HEK293T (cell line): ENCODE measurements at regions not wholly inside any gene's neighbourhood (a gene's known extent, or its start where the extent isn't known, plus 50 kb on each side); places are given as distances from the start of the nearest gene placed in this dataset.

ENCODE experiments used
- CTCF ChIA-PET: fragments of 350-600 bp; formaldehyde crosslinking; extraction: SDS; loops from one replicate; lab custom pipeline; 2021; ENCODE audit warnings: antibody characterized with exemption, inconsistent platforms; lab: Yijun Ruan, JAX
- POLR2A ChIA-PET: fragments of 350-600 bp; formaldehyde crosslinking; extraction: SDS; loops from one replicate; lab custom pipeline; 2020; ENCODE audit warnings: antibody characterized with exemption, inconsistent platforms; lab: Yijun Ruan, JAX
- DNase-seq: peaks from one replicate; pipeline ENCODE4 v3.0.0; 2012; ENCODE audit warnings: mixed read lengths; ENCODE audit errors: extremely low spot score
- ARNT ChIP-seq: fragments of 450-650 bp; IDR thresholded peaks from 2 replicates; pipeline ENCODE4 v1.6.1; 2017; ENCODE audit warnings: mild to moderate bottlenecking
- BHLHE40 ChIP-seq: fragments of 450-650 bp; IDR thresholded peaks from 2 replicates; pipeline ENCODE4 v1.6.1; 2016; ENCODE audit warnings: mild to moderate bottlenecking, moderate library complexity, borderline replicate concordance
- CTBP1 ChIP-seq: fragments of 450-650 bp; IDR thresholded peaks from 2 replicates; pipeline ENCODE4 v1.6.1; 2016; ENCODE audit warnings: borderline replicate concordance
- ELF4 ChIP-seq: fragments of 450-650 bp; IDR thresholded peaks from 2 replicates; pipeline ENCODE4 v1.6.1; 2017; ENCODE audit warnings: antibody characterized with exemption
- FOXA1 ChIP-seq: fragments of 450-650 bp; IDR thresholded peaks from 2 replicates; pipeline ENCODE4 v1.6.1; 2016; ENCODE audit warnings: mild to moderate bottlenecking
- FOXK2 ChIP-seq: fragments of 450-650 bp; IDR thresholded peaks from 2 replicates; pipeline ENCODE4 v1.6.1; 2016; ENCODE audit warnings: mild to moderate bottlenecking
- FOXM1 ChIP-seq: fragments of 450-650 bp; IDR thresholded peaks from 2 replicates; pipeline ENCODE4 v1.6.1; 2017; ENCODE audit warnings: mild to moderate bottlenecking, borderline replicate concordance
- HDGF ChIP-seq: fragments of 450-650 bp; IDR thresholded peaks from 2 replicates; pipeline ENCODE4 v1.6.1; 2017; ENCODE audit warnings: antibody characterized with exemption, borderline replicate concordance
- L3MBTL2 ChIP-seq: fragments of 450-650 bp; conservative IDR thresholded peaks from 2 replicates; pipeline ENCODE4 v1.6.1; 2016; ENCODE audit warnings: mild to moderate bottlenecking
- LEF1 ChIP-seq: fragments of 450-650 bp; IDR thresholded peaks from 2 replicates; pipeline ENCODE4 v1.6.1; 2017; ENCODE audit warnings: mild to moderate bottlenecking, borderline replicate concordance
- NFRKB ChIP-seq: fragments of 450-650 bp; IDR thresholded peaks from 2 replicates; pipeline ENCODE4 v1.6.1; 2016; ENCODE audit warnings: mild to moderate bottlenecking, moderate library complexity
- SP1 ChIP-seq: fragments of 450-650 bp; IDR thresholded peaks from 2 replicates; pipeline ENCODE4 v1.6.1; 2017
- SUZ12 ChIP-seq: fragments of 450-650 bp; IDR thresholded peaks from 2 replicates; pipeline ENCODE4 v1.6.1; 2016; ENCODE audit warnings: mild to moderate bottlenecking
- TARDBP ChIP-seq: fragments of 450-650 bp; IDR thresholded peaks from 2 replicates; pipeline ENCODE4 v1.6.1; 2016
- ZNF384 ChIP-seq: fragments of 450-650 bp; IDR thresholded peaks from 2 replicates; pipeline ENCODE4 v1.6.1; 2016
- TF ChIP-seq, protein P1 (sequence below): fragments of 450-650 bp; IDR thresholded peaks from 2 replicates; pipeline ENCODE4 v1.6.1; 2016

DNA sequence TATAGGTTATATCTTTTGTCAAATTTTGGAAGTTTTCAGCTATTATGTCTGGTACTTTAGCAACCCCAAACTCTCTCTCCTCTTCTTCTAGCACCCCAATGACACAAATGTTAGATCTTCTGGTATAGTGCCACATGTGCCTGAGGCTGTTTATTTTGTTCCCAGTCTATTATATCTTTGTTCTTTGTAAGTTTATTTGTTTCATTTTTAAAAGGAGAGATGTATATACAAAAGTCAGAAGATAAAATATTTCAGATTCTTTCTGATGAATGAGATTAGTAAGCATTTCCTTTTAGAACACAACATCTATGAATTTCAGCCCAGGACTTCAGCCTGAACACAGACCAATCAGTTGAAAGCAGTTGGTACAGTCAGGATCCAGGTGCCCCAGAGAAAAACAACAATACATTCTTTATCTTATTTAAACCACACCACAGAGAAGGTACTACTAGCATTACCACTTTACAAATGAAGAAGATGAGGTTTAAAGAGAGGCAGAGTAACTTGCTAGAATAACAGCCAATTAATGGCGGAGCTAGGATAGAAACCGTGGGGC, 114.1 kb upstream of the BTG1 start:
- no peak for TF ChIP-seq SUZ12
- TF ChIP-seq L3MBTL2 = no peak
- TF ChIP-seq ZNF384 = no peak
- TF ChIP-seq BHLHE40 = no peak
- TF ChIP-seq HDGF = no peak
- no peak for TF ChIP-seq LEF1
- no peak for TF ChIP-seq FOXM1
- TF ChIP-seq, protein P1, sequence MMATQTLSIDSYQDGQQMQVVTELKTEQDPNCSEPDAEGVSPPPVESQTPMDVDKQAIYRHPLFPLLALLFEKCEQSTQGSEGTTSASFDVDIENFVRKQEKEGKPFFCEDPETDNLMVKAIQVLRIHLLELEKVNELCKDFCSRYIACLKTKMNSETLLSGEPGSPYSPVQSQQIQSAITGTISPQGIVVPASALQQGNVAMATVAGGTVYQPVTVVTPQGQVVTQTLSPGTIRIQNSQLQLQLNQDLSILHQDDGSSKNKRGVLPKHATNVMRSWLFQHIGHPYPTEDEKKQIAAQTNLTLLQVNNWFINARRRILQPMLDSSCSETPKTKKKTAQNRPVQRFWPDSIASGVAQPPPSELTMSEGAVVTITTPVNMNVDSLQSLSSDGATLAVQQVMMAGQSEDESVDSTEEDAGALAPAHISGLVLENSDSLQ = no peak
- DNase-seq = no peak
- CTCF ChIA-PET = no interaction called here
- POLR2A ChIA-PET = no interaction called here

DNA sequence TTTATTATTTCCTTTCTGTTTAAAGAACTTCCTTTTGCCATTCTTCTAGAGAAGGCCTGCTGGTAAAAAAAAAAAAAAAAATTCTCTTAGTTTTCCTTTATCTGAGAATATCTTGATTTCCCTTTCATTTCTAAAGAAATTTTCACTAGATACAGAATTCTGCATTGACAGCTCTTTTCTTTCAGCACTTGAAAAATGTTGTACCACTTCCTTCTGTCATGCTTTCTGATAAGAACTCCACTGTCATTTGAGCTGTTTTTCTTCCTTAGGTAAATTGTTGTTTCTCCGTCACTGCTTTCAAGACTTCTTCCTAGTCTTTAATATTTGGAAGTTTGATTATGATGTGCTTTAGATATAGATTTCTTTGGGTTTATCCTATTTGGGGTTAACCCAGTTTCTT, 113.6 kb upstream of the BTG1 start:
- TF ChIP-seq ZNF384 = no peak
- no peak for TF ChIP-seq L3MBTL2
- TF ChIP-seq SUZ12 = no peak
- DNase-seq = no peak
- ChIA-PET CTCF (no interaction called here), POLR2A (no interaction called here)

DNA sequence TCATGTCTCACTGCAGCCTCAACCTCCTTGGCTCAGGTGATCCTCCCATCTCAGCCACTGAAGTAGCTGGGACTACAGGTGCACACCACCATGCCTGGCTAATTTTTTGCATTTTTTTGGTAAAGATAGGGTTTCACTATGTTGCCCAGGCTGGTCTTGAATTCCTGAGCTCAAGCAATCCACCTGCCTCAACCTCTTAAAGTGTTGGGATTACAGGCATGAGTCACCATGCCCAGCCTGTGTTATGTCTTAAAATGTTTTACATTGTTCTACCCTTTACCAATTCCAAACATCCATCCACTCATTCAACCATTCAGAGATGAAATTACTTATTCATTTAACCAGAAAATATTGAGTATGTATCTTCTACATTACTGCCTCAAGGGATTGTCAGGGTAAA, 111.6 kb upstream of the BTG1 start:
- POLR2A ChIA-PET = no interaction called here
- no peak for DNase-seq
- TF ChIP-seq CTBP1 = no peak
- TF ChIP-seq L3MBTL2 = no peak
- no peak for TF ChIP-seq TARDBP
- no peak for TF ChIP-seq BHLHE40
- no peak for TF ChIP-seq FOXA1
- TF ChIP-seq ARNT = no peak
- TF ChIP-seq, protein P1 = no peak
- no peak for TF ChIP-seq SUZ12
- no peak for TF ChIP-seq FOXK2
- no peak for TF ChIP-seq FOXM1
- no peak for TF ChIP-seq ZNF384
- TF ChIP-seq LEF1 = no peak
- TF ChIP-seq SP1 = no peak
- TF ChIP-seq NFRKB = no peak
- no peak for TF ChIP-seq HDGF
- TF ChIP-seq ELF4 = no peak
- CTCF ChIA-PET = no interaction called here

DNA sequence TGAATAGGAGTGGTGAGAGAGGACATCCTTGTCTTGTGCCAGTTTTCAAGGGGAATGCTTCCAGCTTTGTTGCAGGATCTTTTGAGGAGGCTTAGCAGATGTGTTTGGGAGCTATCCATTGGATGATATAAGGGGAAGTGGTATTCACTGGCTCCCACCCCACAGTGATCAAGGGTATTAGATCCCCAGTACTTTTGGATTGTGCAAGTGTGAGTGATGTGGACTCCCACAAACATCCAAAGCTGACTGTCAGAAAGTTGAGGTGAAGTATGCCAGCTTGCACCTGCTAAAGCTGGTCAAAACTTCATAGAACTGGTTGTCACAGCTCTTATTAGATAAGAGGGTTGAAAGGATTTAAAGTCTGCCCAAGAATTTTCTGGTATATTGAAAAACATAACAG, 110.1 kb upstream of the BTG1 start:
- no peak for DNase-seq
- CTCF ChIA-PET = no interaction called here
- POLR2A ChIA-PET = interaction anchor here (0.6 to 1.0 kb wide), 2 partner anchors 12 to 436 kb away, joined by 3 to 4 read pairs; no protein-coding TSS in a partner anchor
- no peak for TF ChIP-seq NFRKB
- TF ChIP-seq L3MBTL2 = no peak
- no peak for TF ChIP-seq FOXA1
- no peak for TF ChIP-seq FOXK2
- TF ChIP-seq ARNT = no peak
- TF ChIP-seq LEF1 = no peak
- no peak for TF ChIP-seq SP1
- no peak for TF ChIP-seq ZNF384
- TF ChIP-seq BHLHE40 = no peak

DNA sequence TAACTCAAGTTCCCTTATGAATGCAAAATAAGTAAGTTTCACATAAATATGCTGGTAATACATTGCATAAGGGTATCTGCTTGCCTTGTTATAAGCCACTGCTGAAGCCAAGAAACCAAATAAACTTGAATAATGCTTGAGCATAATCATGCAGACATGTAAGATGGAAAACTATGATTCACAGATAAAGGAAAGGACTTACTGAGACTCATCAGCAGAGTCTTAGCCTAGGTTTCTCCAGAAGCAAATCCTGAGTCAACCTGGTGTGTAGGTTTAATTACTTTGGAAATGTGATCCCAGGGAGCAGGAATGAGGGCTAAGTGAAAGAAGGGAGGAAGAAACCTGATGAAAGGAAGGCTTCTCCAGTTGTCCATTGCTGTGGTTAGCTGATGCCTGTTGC, 107.7 kb upstream of the BTG1 start:
- no peak for DNase-seq
- CTCF ChIA-PET = no interaction called here
- POLR2A ChIA-PET = no interaction called here
- TF ChIP-seq, protein P1 = no peak
- no peak for TF ChIP-seq FOXK2
- no peak for TF ChIP-seq CTBP1
- no peak for TF ChIP-seq FOXA1
- TF ChIP-seq FOXM1 = no peak
- no peak for TF ChIP-seq SP1
- no peak for TF ChIP-seq NFRKB
- no peak for TF ChIP-seq ELF4
- no peak for TF ChIP-seq SUZ12
- no peak for TF ChIP-seq ZNF384
- no peak for TF ChIP-seq TARDBP
- TF ChIP-seq L3MBTL2 = no peak
- TF ChIP-seq LEF1 = no peak

DNA sequence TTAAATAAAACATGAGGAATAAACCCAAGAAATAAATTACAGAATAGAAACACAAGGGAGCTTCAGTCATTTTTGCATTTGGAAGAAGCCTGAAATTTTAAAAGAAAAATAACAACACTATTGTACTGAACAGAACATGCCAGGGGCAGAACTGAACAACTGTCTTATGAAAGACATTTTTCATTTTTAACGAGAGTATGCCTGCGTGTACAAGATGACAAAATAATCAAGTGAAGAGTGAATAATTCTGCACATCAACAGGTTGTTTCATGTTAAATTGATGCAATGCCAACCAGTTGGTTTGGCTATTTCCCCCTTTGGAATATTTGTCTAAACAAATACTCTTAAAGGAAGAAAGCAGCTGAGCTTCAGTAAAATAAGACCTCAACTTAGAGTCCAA, 103.3 kb upstream of the BTG1 start:
- no peak for TF ChIP-seq L3MBTL2
- no peak for TF ChIP-seq HDGF
- DNase-seq = no peak
- CTCF ChIA-PET = no interaction called here
- POLR2A ChIA-PET = no interaction called here

DNA sequence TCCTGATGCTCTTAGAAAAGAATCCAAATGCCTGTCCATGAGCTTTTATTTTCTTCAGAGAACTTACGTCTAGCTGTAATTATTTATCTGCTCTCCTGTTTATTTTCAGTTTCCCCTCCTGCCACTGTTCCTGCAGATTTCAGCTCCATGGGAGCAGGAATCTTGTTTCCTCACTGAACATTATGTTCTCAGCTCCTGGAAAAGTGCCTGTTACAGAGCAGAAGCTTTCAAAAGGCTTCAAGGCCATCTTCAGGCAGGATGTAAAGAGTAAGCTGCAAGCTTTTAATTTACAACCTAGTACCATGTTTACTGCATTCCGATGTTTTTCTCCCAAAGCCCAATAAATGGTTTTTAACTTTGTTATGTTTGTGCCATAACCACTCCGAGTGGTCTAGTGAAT, 98.4 kb upstream of the BTG1 start:
- DNase-seq = no peak
- no peak for TF ChIP-seq LEF1
- no peak for TF ChIP-seq CTBP1
- TF ChIP-seq TARDBP = no peak
- TF ChIP-seq NFRKB = no peak
- TF ChIP-seq SUZ12 = no peak
- no peak for TF ChIP-seq FOXK2
- no peak for TF ChIP-seq ELF4
- TF ChIP-seq FOXA1 = no peak
- no peak for TF ChIP-seq ARNT
- TF ChIP-seq FOXM1 = no peak
- TF ChIP-seq HDGF = no peak
- TF ChIP-seq SP1 = no peak
- TF ChIP-seq L3MBTL2 = no peak
- no peak for TF ChIP-seq ZNF384
- TF ChIP-seq BHLHE40 = no peak
- TF ChIP-seq, protein P1 = no peak
- CTCF ChIA-PET = no interaction called here
- POLR2A ChIA-PET = interaction anchor here (0.9 to 3.0 kb wide), 2 partner anchors 12 to 99 kb away, joined by 3 to 23 read pairs; partner anchors contain the start of gene BTG1
